K562 (cell line): ENCODE measurements at regions not wholly inside any gene's neighbourhood (a gene's known extent, or its start where the extent isn't known, plus 50 kb on each side); places are given as distances from the start of the nearest gene placed in this dataset. TPM values are rescaled to one million over a fixed set of nuclear protein-coding genes. Genes with fewer than 3 reads are reported as not detected.

Experiments used
- ATAC-seq: fragments of 200-7000 bp; cut with Tn5 transposase; 3 replicates; pipeline ENCODE4 v1.9.1; 2020; ENCODE audit warnings: moderate library complexity
- BruUV-seq: library from RNA; stranded (reverse); fragments of 400-500 nt; replicated peaks from 2 replicates; lab custom pipeline; 2021; lab: Mats Ljungman, UMichigan
- CTCF ChIA-PET: fragments of 300-600 bp; formaldehyde crosslinking; extraction: SDS; loops from one replicate; lab custom pipeline; 2021; ENCODE audit warnings: low intra/inter-chr PET ratio; lab: Yijun Ruan, JAX
- POLR2A ChIA-PET: fragments of 300-600, 350-650 bp; sonication (Branson Sonifier 250); formaldehyde crosslinking; extraction: SDS; loops from one replicate; lab custom pipeline; 2021; ENCODE audit warnings: antibody characterized with exemption, inconsistent platforms; lab: Yijun Ruan, JAX
- DNase-seq, 4 experiments: peaks; one replicate each; pipeline versions ENCODE4 v3.0.0 to v3.0.0-alpha.2; 2011 to 2018; ENCODE audit warnings: low spot score in 3 of 4, mixed read lengths in 3 of 4; ENCODE audit errors: extremely low read depth in 1 of 4
- FAIRE-seq: peaks from 2 replicates; lab custom pipeline; 2011; peaks lifted over from hg19 to GRCh38; lab: Jason Lieb, UNC
- H2AFZ ChIP-seq: 2 replicates; pipeline ENCODE4 v1.6.0; 2011; ENCODE audit warnings: low read depth, low read length, control low read depth, inconsistent platforms
- H3K27ac ChIP-seq: fragments of 200-600 bp; 3 replicates; pipeline ENCODE4 v1.8.0; 2011; ENCODE audit warnings: low read depth, mild to moderate bottlenecking, control low read depth, inconsistent platforms, low read length, moderate library complexity, mixed read lengths; ENCODE audit errors: extremely low read depth
- H3K27me3 ChIP-seq, 2 experiments: fragments of 300-600 bp in 1 of 2; 2 replicates in 1 of 2; 3 replicates in 1 of 2; pipeline versions ENCODE4 v1.6.0 to v1.8.0; 2011; ENCODE audit warnings: inconsistent platforms in 2 of 2, low read length in 2 of 2, mild to moderate bottlenecking in 1 of 2, mixed read lengths in 1 of 2, moderate library complexity in 1 of 2; ENCODE audit not compliant: control insufficient read depth in 2 of 2, insufficient read depth in 2 of 2
- H3K36me3 ChIP-seq: fragments of 300-600 bp; 3 replicates; pipeline ENCODE4 v1.8.0; 2011; ENCODE audit warnings: mild to moderate bottlenecking, low read length, inconsistent platforms; ENCODE audit not compliant: control insufficient read depth, insufficient read depth
- H3K4me1 ChIP-seq, 2 experiments: fragments of 200-600 bp in 1 of 2; replicated peaks in 1 of 2; 2 replicates in 1 of 2; 3 replicates in 1 of 2; pipeline versions ENCODE4 v1.5.1 to v1.8.0; 2011; ENCODE audit warnings: inconsistent platforms in 2 of 2, low read length in 2 of 2, mild to moderate bottlenecking in 1 of 2, mixed read lengths in 1 of 2, moderate library complexity in 1 of 2; ENCODE audit not compliant: control insufficient read depth in 2 of 2, insufficient read depth in 2 of 2
- H3K4me2 ChIP-seq: 2 replicates; pipeline ENCODE4 v1.6.1; 2011; ENCODE audit warnings: low read length, control low read depth, inconsistent platforms, mixed read lengths; ENCODE audit not compliant: insufficient read depth
- H3K4me3 ChIP-seq: fragments of 200-600 bp; sonication (generic), shearing (Covaris generic); 2 replicates; pipeline ENCODE4 v1.5.1; 2016; ENCODE audit warnings: control low read depth, inconsistent platforms
- H3K79me2 ChIP-seq: fragments of 200-600 bp; 3 replicates; pipeline ENCODE4 v1.8.0; 2011; ENCODE audit warnings: low read length, inconsistent platforms; ENCODE audit not compliant: control insufficient read depth, insufficient read depth
- H3K9ac ChIP-seq, 2 experiments: 2 replicates each; pipeline versions ENCODE4 v1.6.0 to v1.6.1; 2011; ENCODE audit warnings: low read depth in 2 of 2, low read length in 2 of 2, control low read depth in 1 of 2, inconsistent platforms in 1 of 2, mild to moderate bottlenecking in 1 of 2, mixed read lengths in 1 of 2; ENCODE audit not compliant: insufficient read depth in 1 of 2
- H3K9me1 ChIP-seq: one replicate; pipeline ENCODE4 v1.6.0; 2011; ENCODE audit warnings: inconsistent platforms, mild to moderate bottlenecking, low read length, moderate library complexity; ENCODE audit not compliant: control insufficient read depth, insufficient read depth
- H3K9me3 ChIP-seq: replicated peaks from 2 replicates; pipeline ENCODE4 v1.5.1; 2011; ENCODE audit warnings: low read depth, low read length, inconsistent platforms; ENCODE audit not compliant: control insufficient read depth, insufficient read depth
- H4K20me1 ChIP-seq: replicated peaks from 2 replicates; pipeline ENCODE4 v1.6.1; 2011; ENCODE audit warnings: low read length, inconsistent platforms, mixed read lengths; ENCODE audit not compliant: control insufficient read depth, insufficient read depth
- whole genome bisulfite sequencing: fragments of 100-300 bp; shearing (Covaris generic); methylation state at CpG from one replicate; pipeline ENCODE4 v1.1.6; 2016; ENCODE audit warnings: low coverage, mixed read lengths; ENCODE audit not compliant: insufficient coverage; ENCODE audit errors: missing lambda C conversion rate; 5-methylcytosine and 5-hydroxymethylcytosine counted together
- in situ Hi-C: fragments of 300-500 bp; cut with MboI; formaldehyde crosslinking; loops from 4 replicates; pipeline ENCODE4 v1.15.0; 2018; ENCODE audit warnings: inconsistent platforms, mixed read lengths
- intact Hi-C: fragments of 100-400 bp; cut with micrococcal nuclease; formaldehyde crosslinking; loops from 2 replicates; pipeline ENCODE4 v1.14.2; 2022
- small RNA-seq: library from RNA; depleted of rRNA; stranded (forward); fragments of <200 nt; gene quantifications from one replicate; pipeline ENCODE3, GENCODE V24; 2014
- TF ChIP-seq, protein P1 (sequence below): fragments of 450-650 bp; IDR thresholded peaks from 2 replicates; pipeline ENCODE4 v1.6.1; 2014; ENCODE audit warnings: low read depth, mild to moderate bottlenecking, moderate library complexity, borderline replicate concordance

DNA sequence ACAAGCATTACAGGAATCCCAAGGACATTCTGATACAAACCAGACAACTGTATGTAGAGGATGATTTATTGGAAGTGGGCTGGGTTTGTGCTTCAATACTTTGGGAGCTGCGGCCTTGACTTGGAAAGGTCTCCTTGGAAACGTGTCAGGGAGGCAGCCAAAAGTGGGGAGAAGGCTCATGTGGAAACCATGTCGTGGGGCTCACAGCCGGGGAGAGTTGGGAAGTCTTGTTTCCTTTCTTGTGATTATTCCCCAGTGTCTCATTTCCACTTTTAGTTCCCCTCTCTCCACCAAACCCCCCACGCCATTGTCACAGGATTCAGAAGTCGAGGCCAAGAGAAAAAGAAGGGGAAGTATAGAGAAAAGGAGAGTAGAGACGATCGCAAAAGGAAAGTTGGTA, 53.9 kb upstream of the SFMBT2 start:
- Histone ChIP-seq H3K9me3 (no peaks in the 10 kb centered on the region), H3K27me3 (peaks cover 9 to 53% of the 10 kb centered on the region in 2 experiments; a peak in 4 of 5 replicates), H3K36me3 (no peaks in the 10 kb centered on the region), H3K4me3 (no peak overlapping the region), H3K4me1 (no peaks in the 10 kb centered on the region), H3K27ac (no peak overlapping the region), H4K20me1 (no peaks in the 10 kb centered on the region), H3K79me2 (no peaks in the 10 kb centered on the region), H2AFZ (no peak overlapping the region), H3K9me1 (no peaks in the 10 kb centered on the region), H3K9ac (no peak overlapping the region), H3K4me2 (no peak overlapping the region)
- no peak for FAIRE-seq
- no peak for ATAC-seq
- WGBS: 0% methylated on average over 6 of the region's 8 CpGs
- TF ChIP-seq, protein P1, sequence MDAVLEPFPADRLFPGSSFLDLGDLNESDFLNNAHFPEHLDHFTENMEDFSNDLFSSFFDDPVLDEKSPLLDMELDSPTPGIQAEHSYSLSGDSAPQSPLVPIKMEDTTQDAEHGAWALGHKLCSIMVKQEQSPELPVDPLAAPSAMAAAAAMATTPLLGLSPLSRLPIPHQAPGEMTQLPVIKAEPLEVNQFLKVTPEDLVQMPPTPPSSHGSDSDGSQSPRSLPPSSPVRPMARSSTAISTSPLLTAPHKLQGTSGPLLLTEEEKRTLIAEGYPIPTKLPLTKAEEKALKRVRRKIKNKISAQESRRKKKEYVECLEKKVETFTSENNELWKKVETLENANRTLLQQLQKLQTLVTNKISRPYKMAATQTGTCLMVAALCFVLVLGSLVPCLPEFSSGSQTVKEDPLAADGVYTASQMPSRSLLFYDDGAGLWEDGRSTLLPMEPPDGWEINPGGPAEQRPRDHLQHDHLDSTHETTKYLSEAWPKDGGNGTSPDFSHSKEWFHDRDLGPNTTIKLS: no peak
- intact Hi-C loops: no loop called here
- ChIA-PET CTCF (no interaction called here), POLR2A (no interaction called here)
- in situ Hi-C loops: no loop called here
- no TSS peak for BruUV-seq
- no peak for DNase-seq

Small RNA genes lying in the stretch of these regions (small RNA-seq; reads per million reads assigned to genes)
- gene RNU6-535P: not detected
